ENCODE measurements at regions not wholly inside any gene's neighbourhood (a gene's known extent, or its start where the extent isn't known, plus 50 kb on each side); places are given as distances from the start of the nearest gene placed in this dataset.

DNA sequence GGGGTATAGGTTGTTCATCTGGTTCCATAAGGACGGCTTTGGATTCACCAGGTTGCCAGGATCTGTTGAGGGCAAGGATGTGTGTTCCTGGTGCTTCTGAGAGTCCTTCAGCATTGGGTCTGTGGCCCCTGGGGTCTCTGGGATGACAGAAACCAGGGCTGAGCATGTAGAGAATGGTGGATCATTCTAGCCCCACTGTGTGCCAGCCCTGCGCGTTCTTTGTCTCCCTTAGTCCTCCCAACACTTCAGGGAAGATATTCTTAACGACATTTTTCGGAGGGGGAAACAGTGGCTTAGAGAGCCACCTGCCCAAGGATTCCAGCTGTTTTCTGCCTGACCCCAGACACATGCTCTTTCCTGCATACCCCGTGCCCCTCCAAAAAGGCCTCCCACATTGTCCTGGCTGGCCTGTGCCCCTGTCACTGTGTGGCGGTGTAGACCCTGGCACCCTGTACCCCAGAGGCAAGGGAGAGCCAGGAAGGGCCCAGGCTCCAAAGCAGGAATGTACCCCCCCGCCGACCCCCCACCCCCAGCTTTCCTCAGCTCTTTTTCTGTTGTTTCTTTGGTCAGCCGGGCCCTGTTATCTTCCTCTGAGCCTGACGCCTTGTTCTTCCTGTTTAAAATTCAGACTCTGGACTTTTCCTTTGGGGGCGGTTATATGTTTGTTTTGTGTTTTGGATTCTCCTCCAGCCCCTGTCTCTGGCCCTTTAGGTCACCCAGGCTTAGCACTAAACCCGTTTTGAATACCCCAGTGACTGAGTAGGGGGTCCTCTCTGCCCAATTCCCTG is 57.8 kb upstream of the SMAD6 start:
- POLR2A ChIA-PET (ENCODE audit: partially characterized antibody), result interaction anchor here (0.8 to 1.1 kb wide), 2 partner anchors 11 to 29 kb away, joined by 4 to 8 read pairs; no protein-coding TSS in a partner anchor
- Histone ChIP-seq H3K14ac (ENCODE audit: insufficient read length) (no peak overlapping the region), H3K79me2 (ENCODE audit: control insufficient read depth in 1 of 2, insufficient read depth in 2 of 2, low read length in 2 of 2) (no peaks in the 10 kb centered on the region), H2BK12ac (ENCODE audit: low read depth, low read length) (no peak overlapping the region), H3K23ac (ENCODE audit: insufficient read length) (no peak overlapping the region), H3K4me3 (ENCODE audit: extremely low read depth in 1 of 4, insufficient read depth in 2 of 4, low read depth in 3 of 4, low read length in 4 of 4) (no peak overlapping the region), H4K20me1 (replicated peaks in 1 of 2; ENCODE audit: control insufficient read depth in 1 of 2, insufficient read depth in 2 of 2, low read length in 2 of 2) (no peaks in the 10 kb centered on the region), H2BK20ac (ENCODE audit: low read length) (no peak overlapping the region), H2BK15ac (ENCODE audit: low read length) (no peak overlapping the region), H3K4ac (replicated peaks; ENCODE audit: insufficient read length, low read depth, low read length) (no peak overlapping the region), H2BK120ac (replicated peaks; ENCODE audit: low read depth, low read length) (no peak overlapping the region), H3K79me1 (ENCODE audit: low read depth, low read length) (no peaks in the 10 kb centered on the region), H3K4me1 (replicated peaks in 1 of 4; ENCODE audit: control insufficient read depth in 3 of 4, insufficient read depth in 4 of 4, low read length in 3 of 4) (peaks cover 0 to 3% (median 0%) of the 10 kb centered on the region in 4 experiments; a peak in 4 of 7 replicates), H3K27ac (ENCODE audit: low read depth, low read length) (no peak overlapping the region), H3K18ac (ENCODE audit: extremely low read depth, low read length) (no peak overlapping the region), H4K8ac (ENCODE audit: extremely low read depth, insufficient read depth, low read length) (no peak overlapping the region; the same call in 1 of the 2 replicates), H4K91ac (replicated peaks; ENCODE audit: insufficient read length, low read length) (no peak overlapping the region), H3K56ac (replicated peaks; ENCODE audit: insufficient read length, low read depth, low read length) (no peak overlapping the region), H2BK5ac (ENCODE audit: low read depth, low read length) (no peak overlapping the region), H3K9me3 (ENCODE audit: insufficient read depth in 2 of 2, low read depth in 1 of 2, low read length in 1 of 2) (no peaks in the 10 kb centered on the region), H2AK5ac (ENCODE audit: low read depth, low read length) (no peak overlapping the region), H4K5ac (ENCODE audit: insufficient read length, low read depth, low read length) (no peak overlapping the region), H3K27me3 (replicated peaks in 1 of 4; ENCODE audit: control insufficient read depth in 3 of 4, extremely low read depth in 1 of 4, insufficient read depth in 3 of 4, low read length in 3 of 4) (no peaks in the 10 kb centered on the region), H3K36me3 (ENCODE audit: control insufficient read depth in 2 of 4, insufficient read depth in 4 of 4, low read length in 3 of 4) (no peaks in the 10 kb centered on the region), H2AFZ (ENCODE audit: low read length) (no peak overlapping the region), H3K9ac (replicated peaks in 1 of 4; ENCODE audit: extremely low read depth in 1 of 4, low read depth in 3 of 4, low read length in 3 of 4) (no peak overlapping the region), H3K23me2 (ENCODE audit: low read depth, low read length) (no peaks in the 10 kb centered on the region), H3K4me2 (ENCODE audit: insufficient read depth in 1 of 2, low read depth in 2 of 2, low read length in 2 of 2) (no peak overlapping the region)
- CTCF ChIA-PET (ENCODE audit: partially characterized antibody), result interaction anchor here (1.5 to 5.8 kb wide), 2 partner anchors 10 to 208 kb away, joined by 4 to 45 read pairs; no protein-coding TSS in a partner anchor
- FAIRE-seq (no peak), DNase-seq (ENCODE audit: low read depth in 1 of 2, low spot score in 2 of 2) (no peak)
- TF ChIP-seq BCL11A (IDR thresholded peaks at IDR 0.05; ENCODE audit: low read depth in 2 of 2, low read length in 2 of 2) (no peak), SUZ12 (IDR thresholded peaks at IDR 0.05; ENCODE audit: low read length) (no peak), SP4 (IDR thresholded peaks at IDR 0.05; ENCODE audit: low read length) (no peak), BRCA1 (IDR thresholded peaks at IDR 0.05; ENCODE audit: low read depth, low read length) (no peak), PHF8 (conservative IDR thresholded peaks at IDR 0.05; ENCODE audit: low read depth, low read length) (no peak), RBBP5 (IDR thresholded peaks at IDR 0.05; ENCODE audit: borderline replicate concordance, low read depth, low read length) (no peak), POLR2A (IDR thresholded peaks at IDR 0.05; ENCODE audit: control extremely low read depth in 1 of 2, low read depth in 2 of 2, low read length in 2 of 2) (no peak), SP1 (IDR thresholded peaks at IDR 0.05; ENCODE audit: low read depth, low read length) (no peak), KDM1A (IDR thresholded peaks at IDR 0.05; ENCODE audit: borderline replicate concordance, low read length) (no peak), MAFK (IDR thresholded peaks at IDR 0.05; ENCODE audit: low read depth, low read length) (no peak), CREB1 (IDR thresholded peaks at IDR 0.05) (no peak)
- TF ChIP-seq, protein P1, sequence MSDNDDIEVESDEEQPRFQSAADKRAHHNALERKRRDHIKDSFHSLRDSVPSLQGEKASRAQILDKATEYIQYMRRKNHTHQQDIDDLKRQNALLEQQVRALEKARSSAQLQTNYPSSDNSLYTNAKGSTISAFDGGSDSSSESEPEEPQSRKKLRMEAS (IDR thresholded peaks at IDR 0.05), result no peak
- WGBS, 2 experiments (ENCODE audit: extremely low coverage in 1 of 2, insufficient coverage in 1 of 2, insufficient read length in 1 of 2, insufficient replicate concordance in 2 of 2, low coverage in 1 of 2, low lambda C conversion rate in 2 of 2, missing lambda C conversion rate in 1 of 2), result 76% methylated on average over 10 of the region's 13 CpGs; no CpG with 5 or more reads in 1 of the 2 experiments
